OCI-LY3 (cell line): ENCODE measurements at regions not wholly inside any gene's neighbourhood (a gene's known extent, or its start where the extent isn't known, plus 50 kb on each side); places are given as distances from the start of the nearest gene placed in this dataset.
"Not testable (repeated sequence)": the region's sequence is repeated elsewhere in the genome, so short reads cannot be mapped to it uniquely, and the experiment has no call there.

ENCODE experiments used
- H2AFZ ChIP-seq: fragments of 200-600, 300-600 bp; shearing (Covaris generic); 2 replicates; pipeline ENCODE4 v1.6.0; 2014; ENCODE audit warnings: antibody characterized with exemption, low read depth, low read length
- H3K27ac ChIP-seq: fragments of 200-600, 300-600 bp; sonication (generic); 2 replicates; pipeline ENCODE4 v1.5.1; 2014; ENCODE audit warnings: mild to moderate bottlenecking, low read length, moderate library complexity, mixed read lengths
- H3K27me3 ChIP-seq: fragments of 200-600, 300-600 bp; sonication (generic); 2 replicates; pipeline ENCODE4 v1.6.1; 2014; ENCODE audit warnings: low read depth, low read length, mixed read lengths
- H3K36me3 ChIP-seq: fragments of 200-600, 300-600 bp; sonication (generic); replicated peaks from 2 replicates; pipeline ENCODE3; 2014; ENCODE audit warnings: low read depth, low read length, mixed read lengths
- H3K4me1 ChIP-seq: fragments of 300-600, 200-600 bp; sonication (generic); 2 replicates; pipeline ENCODE4 v1.6.1; 2014; ENCODE audit warnings: low read length, mixed read lengths
- H3K4me2 ChIP-seq: fragments of 200-600, 300-600 bp; sonication (generic); 2 replicates; pipeline ENCODE4 v1.6.1; 2014; ENCODE audit warnings: low read length, mixed read lengths
- H3K4me3 ChIP-seq: fragments of 300-600, 200-600 bp; sonication (generic); 2 replicates; pipeline ENCODE4 v1.5.1; 2014; ENCODE audit warnings: antibody characterized with exemption, mild to moderate bottlenecking, low read length, moderate library complexity
- H3K79me2 ChIP-seq: fragments of 300-600, 200-600 bp; shearing (Covaris generic); 2 replicates; pipeline ENCODE4 v1.6.1; 2014; ENCODE audit warnings: mild to moderate bottlenecking, low read length, mixed read lengths
- H3K9ac ChIP-seq: fragments of 300-600, 200-600 bp; shearing (Covaris generic); 2 replicates; pipeline ENCODE4 v1.6.0; 2014; ENCODE audit warnings: mild to moderate bottlenecking, low read length, moderate library complexity
- H3K9me3 ChIP-seq: fragments of 200-600, 300-600 bp; shearing (Covaris generic); 2 replicates; pipeline ENCODE4 v1.6.1; 2014; ENCODE audit warnings: low read length, mixed read lengths; ENCODE audit not compliant: insufficient read depth
- H4K20me1 ChIP-seq: fragments of 200-600, 300-600 bp; sonication (generic); 2 replicates; pipeline ENCODE4 v1.6.1; 2016; ENCODE audit warnings: low read length, mixed read lengths; ENCODE audit not compliant: insufficient read depth
- CTCF ChIP-seq: fragments of 200-600, 300-600 bp; sonication (generic); IDR thresholded peaks from 2 replicates; pipeline ENCODE4 v1.5.1; 2014; ENCODE audit warnings: antibody characterized with exemption, low read length, low read depth
- EZH2phosphoT487 ChIP-seq: fragments of 200-600 bp; shearing (Covaris generic); IDR thresholded peaks from 2 replicates; pipeline ENCODE4 v1.6.1; 2018; ENCODE audit warnings: antibody characterized with exemption, mixed run types, low read depth

GRCh38 chr11:38524945-38525344, 1926.9 kb upstream of the RAG2 start:
- no peak overlapping the region for H3K4me3 ChIP-seq
- no peaks in the 10 kb centered on the region for H3K79me2 ChIP-seq
- H2AFZ ChIP-seq: no peak overlapping the region
- no peaks in the 10 kb centered on the region for H3K4me1 ChIP-seq
- H3K27me3 ChIP-seq: no peaks in the 10 kb centered on the region
- no peak overlapping the region for H3K9ac ChIP-seq
- no peak overlapping the region for H3K4me2 ChIP-seq
- H3K9me3 ChIP-seq: 0 out of 2 replicates have a peak, but pooled peaks cover 4% of the 10 kb centered on the region
- H3K27ac ChIP-seq: no peak overlapping the region
- TF ChIP-seq CTCF: no peak
- no peak for TF ChIP-seq EZH2phosphoT487
- no peaks in the 10 kb centered on the region for H4K20me1 ChIP-seq
- no peaks in the 10 kb centered on the region for H3K36me3 ChIP-seq

- Histone ChIP-seq H3K79me2 (no peaks in the 10 kb centered on the region), H3K36me3 (no peaks in the 10 kb centered on the region), H2AFZ (no peak overlapping the region), H3K27ac (no peak overlapping the region), H4K20me1 (no peaks in the 10 kb centered on the region), H3K4me3 (no peak overlapping the region), H3K9me3 (no peaks in the 10 kb centered on the region), H3K4me2 (no peak overlapping the region), H3K4me1 (no peaks in the 10 kb centered on the region), H3K27me3 (no peaks in the 10 kb centered on the region), H3K9ac (no peak overlapping the region)
- no peak for TF ChIP-seq EZH2phosphoT487
- no peak for TF ChIP-seq CTCF
Observed at GRCh38 chr11:38517991-38518390, 1920.0 kb upstream of the RAG2 start.

GRCh38 chr11:38512830-38513229, 1914.8 kb upstream of the RAG2 start:
- H2AFZ ChIP-seq, H3K4me2 ChIP-seq, H3K9me3 ChIP-seq, H3K4me3 ChIP-seq, H3K79me2 ChIP-seq, H3K27ac ChIP-seq, H4K20me1 ChIP-seq, H3K4me1 ChIP-seq, H3K9ac ChIP-seq, H3K27me3 ChIP-seq, H3K36me3 ChIP-seq: not testable (repeated sequence)

GRCh38 chr11:38510041-38510440, 1912.0 kb upstream of the RAG2 start:
- Histone ChIP-seq H3K27me3 (no peaks in the 10 kb centered on the region), H3K4me3 (no peak overlapping the region), H3K9me3 (no peaks in the 10 kb centered on the region), H3K4me2 (no peak overlapping the region), H3K27ac (no peak overlapping the region), H2AFZ (peak overlapping the region; percentile 23; the same call in 1 of the 2 replicates), H3K4me1 (no peaks in the 10 kb centered on the region), H4K20me1 (no peaks in the 10 kb centered on the region), H3K9ac (no peak overlapping the region), H3K79me2 (no peaks in the 10 kb centered on the region), H3K36me3 (no peaks in the 10 kb centered on the region)
- TF ChIP-seq CTCF: no peak
- no peak for TF ChIP-seq EZH2phosphoT487

- H3K9me3 ChIP-seq: no peaks in the 10 kb centered on the region
- no peak overlapping the region for H3K27ac ChIP-seq
- no peaks in the 10 kb centered on the region for H3K4me1 ChIP-seq
- no peaks in the 10 kb centered on the region for H4K20me1 ChIP-seq
- H3K4me2 ChIP-seq: no peak overlapping the region
- TF ChIP-seq EZH2phosphoT487 (no peak), CTCF (no peak)
- no peak overlapping the region for H2AFZ ChIP-seq
- H3K36me3 ChIP-seq: no peaks in the 10 kb centered on the region
- H3K4me3 ChIP-seq: no peak overlapping the region
- no peaks in the 10 kb centered on the region for H3K27me3 ChIP-seq
- no peak overlapping the region for H3K9ac ChIP-seq
- H3K79me2 ChIP-seq: no peaks in the 10 kb centered on the region
Observed at GRCh38 chr11:38503876-38504275, 1905.8 kb upstream of the RAG2 start.
